LoVo (cell line): ENCODE measurements at regions not wholly inside any gene's neighbourhood (a gene's known extent, or its start where the extent isn't known, plus 50 kb on each side); places are given as distances from the start of the nearest gene placed in this dataset.

ENCODE experiments used
- DNase-seq: peaks from one replicate; pipeline ENCODE4 v3.0.0-alpha.2; 2016; ENCODE audit warnings: low spot score

DNA sequence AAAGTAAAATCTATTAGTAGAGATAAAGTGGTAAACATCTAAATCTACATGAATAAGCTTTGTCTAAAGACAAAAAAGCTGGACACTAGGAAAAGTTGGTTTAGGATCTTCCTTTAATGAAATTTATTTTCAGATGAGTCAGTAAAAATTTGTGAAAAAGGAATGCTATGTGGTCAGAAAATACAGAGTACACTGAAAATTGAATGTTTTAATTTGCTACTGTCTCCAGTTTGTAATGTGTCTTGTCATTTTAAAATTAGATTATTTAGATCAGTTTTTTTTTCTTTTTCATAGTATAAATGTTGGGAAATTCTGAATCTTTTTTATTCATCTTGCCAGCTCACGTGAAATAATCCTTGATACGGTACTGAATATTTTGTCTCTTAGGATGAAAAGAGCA is 56.9 kb downstream of the SLITRK6 start:
- no peak for DNase-seq

DNA sequence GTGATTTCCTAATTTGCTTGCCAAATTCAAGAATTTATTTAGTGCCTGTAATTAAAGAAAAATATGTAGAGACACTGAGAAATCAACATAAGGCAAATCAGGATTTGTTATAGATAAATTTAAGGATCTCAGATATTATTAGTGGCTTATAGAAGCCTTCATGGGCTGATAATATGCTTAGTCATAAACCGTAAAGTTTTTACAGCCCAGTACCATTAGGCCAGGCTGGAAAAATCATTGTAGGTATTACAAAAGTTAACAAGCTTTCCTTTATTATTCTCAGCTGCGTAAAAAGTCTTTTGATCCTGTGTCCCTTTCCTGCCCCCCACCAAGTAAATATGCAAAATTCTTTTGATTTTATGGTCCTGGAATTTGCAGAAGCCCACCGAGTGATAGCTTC is 58.2 kb downstream of the SLITRK6 start:
- no peak for DNase-seq

DNA sequence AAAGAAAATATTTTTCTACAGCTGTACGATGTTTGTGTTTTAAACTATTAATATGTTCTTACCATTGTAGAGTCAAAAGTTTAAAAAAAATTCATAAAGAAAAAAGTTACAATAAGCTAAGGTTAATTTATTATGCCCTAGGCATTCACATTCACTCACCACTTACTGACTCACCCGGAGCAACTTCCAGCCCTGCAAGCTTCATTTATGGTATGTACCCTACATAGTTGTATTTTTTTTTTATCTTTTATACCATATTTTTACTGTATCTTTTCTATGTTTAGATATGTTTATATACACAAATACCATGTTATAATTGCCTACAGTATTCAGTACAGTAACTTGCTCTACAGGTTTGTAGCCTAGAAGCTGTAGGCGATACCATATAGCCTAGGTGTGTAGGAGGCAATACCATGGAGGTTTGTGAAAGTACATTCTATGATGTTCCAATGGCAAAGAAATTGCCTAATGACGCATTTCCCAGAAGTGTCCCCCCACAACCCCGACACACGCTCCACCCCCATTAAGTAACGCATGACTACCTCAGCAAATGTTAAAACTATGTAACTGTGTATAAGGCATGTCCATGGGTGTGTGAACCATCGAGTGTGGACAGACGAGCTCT is 60.4 kb downstream of the SLITRK6 start:
- no peak for DNase-seq

DNA sequence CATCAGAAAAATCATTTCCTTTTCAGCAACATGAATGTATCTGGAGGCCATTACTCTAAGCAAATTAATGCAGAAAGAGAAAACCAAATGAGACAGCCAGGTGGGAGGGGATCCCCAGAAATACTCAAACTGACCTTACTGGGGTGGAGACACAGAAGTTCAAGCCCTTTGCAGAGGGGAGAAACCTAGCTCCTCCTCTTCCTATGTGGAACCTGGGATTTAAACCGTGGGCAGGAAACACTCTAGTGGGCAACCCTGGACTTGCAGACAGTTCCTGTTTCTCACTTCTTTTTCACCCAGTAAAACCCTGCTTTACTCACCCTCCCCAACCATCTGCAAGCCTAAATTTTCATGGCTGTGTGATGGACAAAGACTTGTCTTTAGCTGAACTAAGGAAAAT is 61.3 kb downstream of the SLITRK6 start:
- DNase-seq: no peak

DNA sequence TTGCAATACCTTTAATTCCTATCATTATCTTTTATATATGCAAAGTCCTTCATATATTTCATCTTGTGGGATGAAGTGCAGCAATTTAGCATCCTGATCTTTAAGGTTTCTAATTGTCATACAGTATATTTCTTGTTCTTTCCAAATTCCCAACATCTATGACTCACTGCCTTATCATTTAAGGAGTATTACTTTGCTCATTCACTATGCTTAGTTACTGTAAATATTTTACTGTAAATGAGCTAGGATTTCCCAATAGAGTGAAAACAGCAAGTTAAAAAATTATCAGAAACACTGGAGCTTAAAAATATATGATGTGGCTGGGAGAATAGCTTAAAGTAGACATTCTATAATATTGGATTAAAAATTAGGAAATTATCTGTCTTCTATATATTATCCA is 69.9 kb downstream of the SLITRK6 start:
- no peak for DNase-seq

- no peak for DNase-seq
These were observed 70.4 kb downstream of the SLITRK6 start for GRCh38 chr13:85728811-85729210.

DNA sequence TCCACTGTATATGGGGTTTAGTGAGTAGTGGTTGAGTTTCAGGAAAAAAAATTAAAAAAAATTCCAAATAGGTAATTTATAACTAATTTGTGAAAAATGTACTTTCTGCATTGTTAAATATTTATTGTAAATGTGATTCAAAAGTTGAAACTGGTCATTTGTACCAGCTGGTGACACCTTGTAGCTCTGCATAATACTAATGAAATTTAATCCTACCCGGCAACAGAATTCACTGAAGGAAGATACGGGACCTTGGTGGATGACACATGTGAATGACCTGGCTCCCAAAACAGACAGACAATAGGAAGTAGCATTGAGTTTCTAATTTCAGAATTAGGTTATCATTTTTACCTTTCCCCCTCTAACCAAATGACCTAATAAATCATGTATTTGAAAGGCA is 73.8 kb downstream of the SLITRK6 start:
- DNase-seq: no peak

- no peak for DNase-seq
These were observed 74.4 kb downstream of the SLITRK6 start for GRCh38 chr13:85724546-85725432.

DNA sequence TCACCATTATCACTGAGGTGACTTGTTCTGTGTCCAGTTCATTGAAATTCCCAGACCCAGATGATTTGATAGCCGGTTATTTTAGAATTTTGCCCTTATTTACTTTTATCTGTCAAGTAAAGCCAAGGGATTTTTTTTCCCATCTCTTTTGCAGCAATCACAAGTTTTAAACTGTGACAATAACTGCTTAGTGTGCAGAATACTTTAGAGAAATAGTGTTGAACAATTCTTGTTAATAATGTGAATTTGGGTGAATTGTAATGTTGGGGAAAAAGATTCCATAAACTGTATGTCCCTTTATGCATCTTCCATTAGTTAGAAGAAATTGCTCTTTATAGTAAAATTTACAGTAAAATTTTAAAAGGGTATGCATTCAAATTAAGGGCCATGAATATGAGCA is 79.5 kb downstream of the SLITRK6 start:
- DNase-seq: no peak

DNA sequence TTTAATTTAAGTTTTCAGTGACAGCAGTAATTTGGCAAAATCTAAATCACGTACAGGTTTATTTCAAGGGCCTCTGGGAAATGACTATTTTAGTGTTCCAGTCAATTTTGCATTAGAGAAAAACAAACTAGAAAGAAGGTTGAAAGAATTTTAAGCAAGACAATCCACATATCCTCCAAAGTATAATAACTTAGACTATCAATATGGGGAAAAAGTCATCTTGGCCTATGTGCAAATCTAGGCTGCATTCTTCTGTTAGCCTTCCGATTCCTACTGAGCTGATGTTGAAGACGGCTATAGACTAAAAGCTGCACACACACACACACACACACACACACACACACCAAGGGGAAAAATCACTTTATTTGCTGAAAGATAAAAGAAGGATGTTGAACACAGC is 81.3 kb downstream of the SLITRK6 start:
- no peak for DNase-seq

- DNase-seq: no peak
These were observed 88.7 kb downstream of the SLITRK6 start for GRCh38 chr13:85710545-85710944.

DNA sequence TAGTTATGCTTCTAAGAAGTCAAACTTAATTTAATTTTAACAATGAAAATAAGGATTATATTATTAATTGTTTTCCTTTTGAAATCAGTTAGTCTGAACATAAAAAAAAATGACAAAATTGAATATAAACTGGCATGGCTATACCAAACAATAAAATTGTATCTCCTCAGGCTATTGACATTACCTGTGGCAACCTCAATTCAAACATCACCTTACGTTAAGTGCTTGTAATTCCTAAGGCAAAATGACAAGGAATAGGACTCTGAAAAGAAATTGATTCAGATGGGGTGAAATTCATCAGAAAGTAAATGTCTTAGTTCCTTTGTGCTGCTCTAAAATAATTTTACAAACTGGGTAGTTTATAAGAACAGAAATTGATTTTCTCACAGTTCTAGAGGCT is 89.5 kb downstream of the SLITRK6 start:
- no peak for DNase-seq

- no peak for DNase-seq
These were observed 90.1 kb downstream of the SLITRK6 start for GRCh38 chr13:85709072-85709471.

GRCh38 chr13:85700906-85701305 is 98.3 kb downstream of the SLITRK6 start:
- DNase-seq: no peak

DNA sequence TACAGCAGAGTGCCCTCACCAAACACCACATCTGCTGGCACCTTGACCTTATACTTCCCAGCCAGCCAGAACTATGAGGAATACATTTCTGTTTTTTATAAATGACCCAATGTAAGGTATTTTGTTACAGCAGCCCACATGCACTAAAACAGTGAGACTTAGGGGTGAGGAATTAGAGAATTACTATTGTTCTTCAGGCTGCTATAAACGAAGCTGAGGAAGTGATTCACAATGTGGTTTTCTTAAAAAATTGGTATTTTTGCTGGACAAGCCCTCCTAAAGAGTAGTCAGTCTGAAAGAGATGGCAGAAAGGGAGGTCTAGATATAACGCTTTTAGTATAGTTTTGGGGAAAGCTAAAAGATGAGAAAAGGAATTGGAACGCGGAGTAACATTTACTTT is 101.0 kb downstream of the SLITRK6 start:
- DNase-seq: no peak

DNA sequence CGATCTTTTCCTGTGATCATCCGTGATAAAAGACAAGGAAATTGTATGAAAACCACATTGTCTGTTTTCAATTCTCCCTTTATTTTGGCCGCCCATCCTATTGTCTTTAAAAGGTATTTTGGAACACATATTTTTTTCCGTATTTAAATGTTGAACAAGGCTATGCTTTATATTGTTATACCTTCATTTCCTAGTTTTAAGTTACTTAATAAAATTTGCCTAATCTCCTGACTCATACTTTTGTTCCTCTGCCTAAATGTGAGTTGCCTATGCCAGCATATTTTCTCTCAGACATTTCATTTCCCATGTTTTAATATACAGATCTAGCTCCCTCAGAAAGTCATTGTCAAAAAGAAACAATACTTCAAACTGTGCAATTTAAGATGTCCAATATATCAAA is 104.2 kb downstream of the SLITRK6 start:
- no peak for DNase-seq

GRCh38 chr13:85693889-85694511 is 105.2 kb downstream of the SLITRK6 start:
- no peak for DNase-seq

DNA sequence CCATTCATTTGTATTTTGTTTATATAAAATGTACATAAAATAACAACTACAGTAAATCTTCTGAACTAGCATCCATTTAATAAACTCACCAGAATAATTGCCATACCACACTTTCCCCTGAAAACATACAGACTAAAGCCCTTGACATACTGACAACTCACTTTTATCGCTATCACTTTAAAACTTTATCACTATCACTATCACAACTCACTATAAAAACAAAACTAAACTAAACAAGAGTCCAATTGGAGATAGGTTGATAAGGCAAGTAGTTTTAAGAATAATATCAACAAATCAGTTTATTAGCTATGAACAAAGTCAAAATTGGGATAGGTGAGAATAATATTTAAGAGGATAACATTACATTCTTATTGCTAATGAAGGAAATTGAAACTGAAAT is 108.9 kb downstream of the SLITRK6 start:
- DNase-seq: no peak

GRCh38 chr13:85685436-85685835 is 113.8 kb downstream of the SLITRK6 start:
- no peak for DNase-seq

DNA sequence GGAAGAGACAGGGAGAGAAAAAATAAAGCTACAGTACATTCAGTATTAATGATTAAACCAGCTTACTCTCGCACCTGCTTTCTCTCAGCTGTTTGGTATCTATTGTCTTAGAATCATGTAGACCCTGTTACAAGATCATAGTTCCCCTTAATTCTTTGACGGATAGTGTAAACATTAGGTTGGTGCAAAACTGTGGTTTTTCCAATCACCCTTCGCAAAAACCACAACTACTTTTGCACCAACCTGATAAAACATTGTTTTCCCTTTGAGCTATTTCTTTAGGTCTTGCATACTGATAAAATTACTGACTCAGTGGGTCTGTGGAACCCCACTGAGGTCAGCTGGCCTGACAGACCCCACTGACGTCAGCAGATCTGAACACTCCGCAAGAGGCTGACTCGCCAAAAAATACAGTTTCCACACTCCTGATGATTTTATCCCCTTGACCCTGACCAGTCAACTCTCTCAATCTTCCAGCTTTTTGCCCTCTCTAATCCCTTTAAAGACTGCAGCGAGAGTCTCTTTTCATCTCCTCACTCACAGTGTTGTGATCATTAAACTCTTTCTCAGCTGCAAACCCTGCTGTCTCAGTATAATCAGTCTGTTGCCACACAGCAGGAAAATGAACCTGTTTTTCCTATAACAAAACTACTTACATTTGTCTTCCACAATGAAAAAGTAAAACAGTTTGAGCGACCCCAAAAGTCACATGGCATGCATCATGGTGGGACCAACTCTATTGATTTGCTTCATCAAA is 123.9 kb downstream of the SLITRK6 start:
- DNase-seq: no peak

DNA sequence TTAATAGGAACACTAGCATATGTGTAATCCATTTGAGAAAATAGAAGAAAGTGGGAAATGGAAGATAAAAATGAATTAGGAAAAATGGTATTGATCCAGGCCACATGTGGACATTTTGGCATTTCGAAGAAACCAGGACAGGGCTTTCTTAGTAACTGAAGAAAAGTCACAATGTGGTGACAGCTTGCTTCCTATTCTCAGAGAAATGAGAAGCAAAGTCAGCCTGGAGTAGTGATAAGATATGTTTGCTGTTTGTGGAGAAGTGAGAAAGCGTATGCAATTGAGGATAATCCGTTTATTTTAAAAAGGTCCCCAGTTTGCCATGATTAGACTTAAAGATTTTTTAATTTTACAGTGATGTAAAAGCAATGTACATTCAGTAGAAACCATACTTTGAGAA is 127.9 kb downstream of the SLITRK6 start:
- no peak for DNase-seq

DNA sequence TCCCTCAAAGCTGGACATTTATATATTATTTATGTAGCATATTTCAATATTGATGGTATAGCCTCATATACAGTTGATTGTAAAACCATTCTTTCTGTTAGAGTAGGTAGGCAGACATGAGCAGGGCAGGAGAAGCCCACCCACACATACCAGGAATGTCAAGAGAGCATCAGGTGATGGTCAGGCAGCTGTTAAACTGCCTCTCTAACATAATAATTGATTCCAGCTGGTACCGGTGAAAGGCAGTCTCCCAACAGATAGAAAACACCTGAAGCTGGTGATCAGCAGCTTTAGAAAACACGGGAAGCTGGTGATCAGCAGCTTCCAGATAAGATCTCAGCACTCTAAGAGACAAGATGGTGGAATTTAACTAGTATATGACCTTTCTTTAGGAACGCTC is 132.9 kb downstream of the SLITRK6 start:
- no peak for DNase-seq

GRCh38 chr13:85665286-85665685 is 133.9 kb downstream of the SLITRK6 start:
- no peak for DNase-seq
